Esophagus squamous epithelium (tissue), 5 donors: ENCODE measurements at regions not wholly inside any gene's neighbourhood (a gene's known extent, or its start where the extent isn't known, plus 50 kb on each side); places are given as distances from the start of the nearest gene placed in this dataset.

Experiments
- DNase-seq: peaks from one replicate; lab custom pipeline; 2025; lab: John Stamatoyannopoulos, UW
- H3K27ac ChIP-seq, 4 donors: fragments of 200-600 bp; sonication (generic); one replicate each; pipeline ENCODE4 v1.5.1; 2016 to 2019; ENCODE audit warnings: mild to moderate bottlenecking in 1 of 4
- H3K27me3 ChIP-seq, 4 donors: fragments of 200-600 bp; sonication (generic); 1 replicate in 3 of 4; 2 replicates in 1 of 4; pipeline versions ENCODE4 v1.5.1 to v1.6.0; 2017 to 2021; ENCODE audit warnings: antibody characterized with exemption in 1 of 4
- H3K36me3 ChIP-seq, 3 donors: fragments of 200-600 bp; sonication (generic); one replicate each; pipeline ENCODE4 v1.5.1; 2016 to 2019
- H3K4me1 ChIP-seq, 3 donors: fragments of 200-600 bp; sonication (generic); one replicate each; pipeline ENCODE4 v1.5.1; 2017 to 2019
- H3K4me3 ChIP-seq, 4 donors: fragments of 200-600 bp; sonication (generic); 1 replicate in 3 of 4; 2 replicates in 1 of 4; pipeline ENCODE4 v1.5.1; 2016 to 2019; ENCODE audit warnings: mild to moderate bottlenecking in 2 of 4, moderate library complexity in 1 of 4
- H3K9me3 ChIP-seq, 3 donors: fragments of 200-600 bp; sonication (generic); one replicate each; pipeline ENCODE4 v1.5.1; 2016 to 2019
- CTCF ChIP-seq, 6 experiments: fragments of 450-650 bp in 4 of 6; fragments of 200-600 bp in 2 of 6; sonication (generic) in 2 of 6; IDR thresholded peaks; one replicate each; pipeline ENCODE4 v1.5.1; 2016 to 2019; ENCODE audit warnings: antibody characterized with exemption in 6 of 6, mild to moderate bottlenecking in 4 of 6, moderate library complexity in 4 of 6
- POLR2A ChIP-seq, 4 donors: fragments of 450-650 bp; IDR thresholded peaks; one replicate each; pipeline ENCODE4 v1.6.1; 2017; ENCODE audit warnings: antibody characterized with exemption in 4 of 4, mild to moderate bottlenecking in 4 of 4, moderate library complexity in 3 of 4
- WGBS, 2 donors: methylation state at CpG; one replicate each; pipeline ENCODE4 v1.1.5; 2018; 5-methylcytosine and 5-hydroxymethylcytosine counted together
- intact Hi-C: fragments of 100-400 bp; cut with DNase I; formaldehyde crosslinking; loops from one replicate; pipeline ENCODE4 v1.15.0; 2022
- donor health status: DM: yes; HTN: yes; CAD: no.

- TF ChIP-seq POLR2A (IDR thresholded peaks at IDR 0.05) (no peak), CTCF (IDR thresholded peaks at IDR 0.05) (no peak)
- intact Hi-C loops: no loop called here
- no peaks in the 10 kb centered on the region for H3K36me3 ChIP-seq
- H3K9me3 ChIP-seq: no peaks in the 10 kb centered on the region
- no peaks in the 10 kb centered on the region for H3K4me1 ChIP-seq
- WGBS, 2 donors: 41 to 46% methylated on average over 3 of the region's 3 CpGs
- H3K27ac ChIP-seq: no peak overlapping the region
- H3K4me3 ChIP-seq: no peak overlapping the region
- H3K27me3 ChIP-seq: no peaks in the 10 kb centered on the region
- no peak for DNase-seq
These were observed 331.2 kb downstream of the PAPSS1 start for GRCh38 chr4:107388736-107389274.

GRCh38 chr4:107380836-107381438 is 339.1 kb downstream of the PAPSS1 start:
- intact Hi-C loops: no loop called here
- H3K27me3 ChIP-seq: no peaks in the 10 kb centered on the region

GRCh38 chr4:107380190-107380589 is 339.8 kb downstream of the PAPSS1 start:
- H3K4me1 ChIP-seq: no peaks in the 10 kb centered on the region
- no peak for DNase-seq
- intact Hi-C loops: no loop called here
- no peak for TF ChIP-seq POLR2A (IDR thresholded peaks at IDR 0.05)
- TF ChIP-seq CTCF (IDR thresholded peaks at IDR 0.05): no peak
- no peak overlapping the region for H3K27ac ChIP-seq
- H3K36me3 ChIP-seq: no peaks in the 10 kb centered on the region
- no peaks in the 10 kb centered on the region for H3K27me3 ChIP-seq
- H3K9me3 ChIP-seq: no peaks in the 10 kb centered on the region
- no peak overlapping the region for H3K4me3 ChIP-seq
- WGBS, 2 donors: 92% methylated on average over 4 of the region's 4 CpGs

More at GRCh38 chr4:107380836-107381438, 339.1 kb downstream of the PAPSS1 start:
- 89% methylated on average over 20 of the region's 20 CpGs for WGBS, 2 donors
- no peaks in the 10 kb centered on the region for H3K36me3 ChIP-seq
- H3K4me3 ChIP-seq: no peak overlapping the region
- no peaks in the 10 kb centered on the region for H3K9me3 ChIP-seq
- DNase-seq: no peak
- H3K4me1 ChIP-seq: no peaks in the 10 kb centered on the region
- TF ChIP-seq POLR2A (IDR thresholded peaks at IDR 0.05): no peak
- no peak for TF ChIP-seq CTCF (IDR thresholded peaks at IDR 0.05)
- H3K27ac ChIP-seq: no peak overlapping the region

- intact Hi-C loops: no loop called here
- Histone ChIP-seq H3K4me3 (no peak overlapping the region), H3K4me1 (no peaks in the 10 kb centered on the region), H3K9me3 (no peaks in the 10 kb centered on the region), H3K27me3 (no peaks in the 10 kb centered on the region), H3K27ac (no peak overlapping the region), H3K36me3 (no peaks in the 10 kb centered on the region)
- WGBS, 2 donors: 47 to 55% methylated on average over 5 of the region's 5 CpGs
- DNase-seq: no peak
- TF ChIP-seq CTCF (IDR thresholded peaks at IDR 0.05): no peak
- TF ChIP-seq POLR2A (IDR thresholded peaks at IDR 0.05): no peak
These were observed 340.8 kb downstream of the PAPSS1 start for GRCh38 chr4:107379054-107379869.

- DNase-seq: no peak
- Histone ChIP-seq H3K27ac (no peak overlapping the region), H3K4me1 (no peaks in the 10 kb centered on the region), H3K4me3 (no peak overlapping the region), H3K36me3 (no peaks in the 10 kb centered on the region), H3K27me3 (no peaks in the 10 kb centered on the region), H3K9me3 (no peaks in the 10 kb centered on the region)
- intact Hi-C loops: no loop called here
- no peak for TF ChIP-seq CTCF (IDR thresholded peaks at IDR 0.05)
- WGBS, 2 donors: 44 to 63% methylated on average over 1 of the region's 1 CpG
These were observed 340.2 kb upstream of the DKK2 start for GRCh38 chr4:107376293-107376692.
